ENCODE measurements at regions not wholly inside any gene's neighbourhood (a gene's known extent, or its start where the extent isn't known, plus 50 kb on each side); places are given as distances from the start of the nearest gene placed in this dataset.

DNA sequence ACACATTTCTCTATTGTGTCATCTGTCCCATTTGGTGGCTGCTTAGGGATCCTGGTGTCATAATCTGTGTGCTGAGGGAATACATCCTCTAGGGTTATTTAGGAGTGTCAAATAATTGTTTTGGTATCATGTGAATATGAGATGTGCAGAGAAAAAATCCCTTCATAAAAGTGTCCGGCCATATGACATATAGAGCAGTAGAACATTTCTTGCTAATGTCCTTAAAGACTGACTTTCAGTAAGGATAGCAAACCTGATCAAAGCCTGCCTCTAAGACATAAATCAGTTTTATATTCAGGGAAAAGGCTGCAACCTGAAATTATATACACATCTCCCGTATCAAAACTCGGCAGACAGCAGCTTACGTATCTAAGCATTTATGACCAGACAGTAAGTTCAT lies 211.6 kb downstream of the ADAM29 start:
- DNase-seq = no peak

DNA sequence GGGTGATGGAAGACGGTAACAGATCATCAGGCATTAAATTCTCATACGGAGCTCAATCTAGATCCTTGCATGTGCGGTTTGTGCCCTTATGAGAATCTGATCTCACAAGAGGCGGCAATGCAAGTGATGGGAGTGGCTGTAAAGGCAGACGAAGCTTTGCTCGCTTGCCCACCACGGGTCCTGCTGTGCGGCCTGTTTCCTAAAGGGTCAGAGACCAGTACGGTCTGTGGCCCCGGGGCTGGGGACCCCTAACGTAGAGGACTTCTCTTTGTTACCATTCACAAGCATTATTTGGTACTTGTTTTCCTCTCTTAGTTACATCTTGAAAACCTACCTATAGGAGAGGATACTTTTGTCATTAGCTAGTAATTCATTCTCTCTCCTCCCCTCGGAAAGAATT lies 221.0 kb downstream of the ADAM29 start:
- no peak for DNase-seq

DNA sequence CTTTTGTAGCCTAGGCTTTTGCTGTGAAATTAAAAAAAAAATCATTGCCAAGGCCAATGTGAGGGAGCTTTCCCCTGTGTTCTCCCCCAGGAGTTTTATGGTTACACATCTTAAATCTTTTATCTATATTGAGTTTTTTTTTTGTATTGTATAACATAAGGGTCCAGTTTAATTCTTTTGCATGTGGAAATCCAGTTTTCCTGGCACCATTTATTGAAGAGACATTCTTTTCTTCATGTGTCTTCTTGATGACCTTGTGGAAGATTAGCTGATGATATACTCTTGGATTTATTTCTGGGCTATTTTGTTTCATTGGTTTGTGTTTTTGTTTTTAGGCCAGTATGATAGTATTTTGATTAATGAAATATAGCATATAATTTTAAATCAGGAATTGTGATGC lies 225.0 kb downstream of the ADAM29 start:
- DNase-seq = no peak

DNA sequence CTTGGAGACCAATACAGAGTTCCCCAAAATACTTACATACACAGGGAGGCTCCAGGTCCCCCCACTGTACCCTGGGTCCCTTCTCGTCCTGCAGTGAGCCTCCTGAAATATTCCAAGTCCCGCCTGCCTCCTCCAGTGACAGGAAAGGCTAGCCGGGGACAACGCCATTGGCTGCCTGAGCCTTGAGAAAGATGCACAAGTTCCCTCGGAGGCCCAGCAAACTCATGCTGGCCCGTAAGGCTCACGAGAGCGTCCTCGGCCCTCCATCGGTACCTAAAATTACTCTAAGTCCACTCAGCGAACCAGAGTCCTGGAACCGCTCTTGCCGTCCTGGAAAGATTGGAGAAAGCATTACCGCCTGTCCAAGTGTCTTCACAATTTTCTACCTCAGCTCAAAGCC lies 228.6 kb downstream of the ADAM29 start:
- DNase-seq = no peak

DNA sequence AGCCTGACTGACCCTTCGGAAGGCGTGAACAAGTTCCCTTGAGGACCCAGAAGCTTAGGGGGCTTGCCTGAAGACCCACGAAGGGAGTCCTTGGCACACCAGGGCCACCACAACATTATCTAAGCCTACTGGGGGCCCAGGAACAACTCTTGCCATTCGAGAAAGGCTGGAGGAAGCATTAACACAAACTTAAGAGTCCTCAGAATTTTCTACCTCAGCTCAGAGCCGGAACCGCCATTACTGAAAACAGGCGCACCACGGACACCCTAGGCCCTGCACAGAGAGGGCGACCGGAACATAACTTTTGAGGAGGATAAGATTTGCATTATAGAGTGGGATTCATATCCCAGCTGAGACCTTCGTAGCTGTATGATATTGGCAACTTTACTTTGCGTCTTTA lies 229.1 kb downstream of the ADAM29 start:
- DNase-seq = no peak

DNA sequence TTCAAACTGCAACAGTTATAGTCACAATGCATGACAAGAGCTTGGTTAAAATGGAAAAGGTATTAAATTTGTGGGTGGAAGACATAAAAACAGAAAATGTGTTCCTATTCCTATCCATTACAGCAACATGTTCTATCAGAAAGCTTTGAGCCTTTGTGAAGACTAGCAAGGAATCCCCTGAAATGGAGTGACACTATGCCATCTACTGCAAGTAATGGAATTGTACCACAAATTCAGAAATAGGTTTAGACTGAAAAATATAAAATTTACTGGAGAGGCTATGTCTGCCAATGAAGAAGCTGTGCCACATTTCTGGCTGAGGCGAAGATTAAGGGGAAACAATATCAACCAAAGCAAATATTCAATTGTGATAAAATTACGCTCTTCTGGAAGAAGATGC lies 247.9 kb downstream of the ADAM29 start:
- DNase-seq = no peak

DNA sequence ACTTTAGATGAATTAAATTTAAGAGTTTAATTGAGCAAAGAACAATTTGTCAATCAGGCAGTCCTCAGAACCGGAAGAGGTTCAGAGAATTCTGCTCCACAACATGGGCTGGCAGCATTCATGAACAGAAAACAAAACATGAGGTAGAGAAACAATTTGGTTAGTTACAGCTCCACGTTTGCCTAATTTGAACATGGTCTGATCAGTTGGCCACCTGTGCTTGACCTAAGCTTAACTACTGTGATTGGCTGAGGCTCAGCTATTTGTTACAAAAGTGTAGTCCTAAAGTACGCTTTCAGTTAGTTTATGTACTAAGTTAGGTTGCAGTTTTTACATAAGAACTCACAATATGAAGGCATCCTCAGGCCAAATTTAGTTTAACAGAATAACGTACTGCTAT lies 258.6 kb downstream of the ADAM29 start:
- no peak for DNase-seq

DNA sequence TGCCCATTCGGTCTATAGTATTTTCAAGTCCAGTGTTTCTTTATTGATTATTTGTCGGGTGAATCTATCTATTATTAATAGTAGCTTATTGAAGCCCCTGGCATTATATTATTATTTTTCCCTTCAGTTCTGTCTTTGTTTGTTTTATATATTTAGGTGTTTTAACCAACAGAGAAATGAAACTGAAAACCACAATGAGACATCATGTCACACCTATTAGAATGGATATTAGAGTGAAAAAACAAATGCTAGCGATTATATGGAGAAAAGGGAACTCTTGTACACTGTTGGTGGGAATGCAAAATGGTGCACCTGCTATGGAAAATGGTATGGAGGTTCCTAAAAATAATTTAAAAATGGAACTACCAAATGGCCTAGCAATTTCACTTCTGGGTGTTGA lies 272.5 kb downstream of the ADAM29 start:
- no peak for DNase-seq

DNA sequence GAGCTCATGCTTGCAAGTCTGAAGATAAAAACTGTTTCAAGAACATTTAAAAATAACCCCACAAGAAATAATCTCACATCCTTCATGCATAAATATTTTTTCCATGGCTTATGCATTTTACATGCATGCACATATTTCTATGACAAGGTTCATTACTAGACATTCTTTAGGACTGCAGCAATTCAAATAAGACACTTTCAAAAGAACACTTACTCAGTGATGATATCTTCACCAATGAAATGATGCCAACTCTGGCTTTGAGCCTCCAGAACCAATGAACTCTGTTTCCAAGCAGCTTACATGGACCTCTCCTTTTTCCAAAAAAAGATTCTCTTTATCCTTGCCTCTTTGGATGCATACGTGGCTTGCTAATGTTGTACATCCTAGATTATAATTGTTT lies 279.9 kb downstream of the ADAM29 start:
- no peak for DNase-seq

DNA sequence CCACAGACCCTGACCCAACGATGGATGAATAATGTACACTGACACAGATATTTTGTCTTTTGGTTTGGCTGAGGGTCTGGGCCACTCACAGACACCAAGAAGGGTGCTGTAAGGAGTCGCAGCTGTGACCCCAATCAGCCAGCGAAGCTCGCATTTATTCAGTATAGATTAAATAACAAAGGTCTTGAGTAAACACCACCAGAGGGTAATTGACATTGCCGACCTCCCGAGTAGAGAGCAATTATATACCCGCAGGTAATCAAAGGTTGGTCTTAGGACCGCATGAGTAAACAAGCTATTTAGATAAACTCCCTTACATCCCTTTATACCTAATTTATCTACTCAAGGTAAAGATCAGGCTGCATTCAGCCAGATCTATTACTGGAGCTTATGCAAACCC lies 297.1 kb downstream of the ADAM29 start:
- no peak for DNase-seq

DNA sequence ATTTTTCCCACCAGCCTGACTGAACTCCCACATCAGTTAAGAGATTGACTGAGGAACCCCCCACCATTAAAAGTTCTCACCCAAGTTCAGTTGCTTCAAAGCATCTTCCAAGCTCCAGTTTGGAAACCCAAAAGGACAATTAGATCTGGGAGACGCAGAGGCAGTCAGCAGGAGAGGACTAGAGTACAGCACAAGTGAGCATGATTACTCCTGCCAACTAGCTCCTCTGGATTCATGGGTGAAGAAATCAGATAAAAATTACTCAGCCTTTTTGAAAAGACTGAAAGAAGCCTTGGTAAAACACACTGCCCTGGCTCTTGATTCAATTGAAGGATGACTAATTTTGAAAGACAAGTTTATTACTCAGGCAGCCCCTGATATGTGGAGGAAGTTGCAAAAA lies 297.5 kb downstream of the ADAM29 start:
- DNase-seq = no peak

DNA sequence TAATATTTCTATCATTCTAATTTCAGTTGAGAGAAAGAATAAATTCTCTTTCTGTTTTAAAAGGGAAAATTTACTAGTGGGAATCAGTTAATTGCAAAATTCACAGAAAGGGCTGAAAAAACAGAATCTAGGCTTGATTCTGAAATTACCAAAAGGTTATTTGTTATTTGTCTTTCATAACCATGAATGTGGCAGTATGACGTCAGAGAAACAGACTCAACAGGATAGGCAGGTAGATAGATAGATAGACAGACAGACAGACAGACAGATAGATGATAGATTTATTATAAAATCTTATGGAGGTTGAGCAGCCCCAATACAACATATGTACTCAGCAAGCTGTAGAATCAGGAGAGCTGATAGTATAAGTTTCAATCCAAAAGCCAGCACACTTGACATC lies 311.0 kb downstream of the ADAM29 start:
- DNase-seq = no peak

DNA sequence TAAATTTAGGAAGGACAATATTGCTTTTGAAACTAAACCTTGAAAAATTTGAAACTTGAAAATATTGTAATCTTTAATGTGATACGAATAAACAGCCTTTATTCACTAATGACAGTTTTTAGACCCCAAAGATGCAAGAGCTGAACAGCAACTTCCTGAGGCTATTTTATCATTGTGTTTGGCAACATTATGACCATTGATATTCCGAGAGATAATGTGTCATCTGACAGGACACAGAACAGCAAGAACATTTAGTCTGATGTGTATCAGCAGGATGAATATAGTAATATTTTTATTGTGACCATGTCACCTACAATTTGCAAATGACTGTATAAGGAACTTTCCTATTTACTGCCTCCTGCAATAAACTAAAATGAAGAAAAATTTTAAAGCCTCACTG lies 316.0 kb downstream of the ADAM29 start:
- DNase-seq = no peak

DNA sequence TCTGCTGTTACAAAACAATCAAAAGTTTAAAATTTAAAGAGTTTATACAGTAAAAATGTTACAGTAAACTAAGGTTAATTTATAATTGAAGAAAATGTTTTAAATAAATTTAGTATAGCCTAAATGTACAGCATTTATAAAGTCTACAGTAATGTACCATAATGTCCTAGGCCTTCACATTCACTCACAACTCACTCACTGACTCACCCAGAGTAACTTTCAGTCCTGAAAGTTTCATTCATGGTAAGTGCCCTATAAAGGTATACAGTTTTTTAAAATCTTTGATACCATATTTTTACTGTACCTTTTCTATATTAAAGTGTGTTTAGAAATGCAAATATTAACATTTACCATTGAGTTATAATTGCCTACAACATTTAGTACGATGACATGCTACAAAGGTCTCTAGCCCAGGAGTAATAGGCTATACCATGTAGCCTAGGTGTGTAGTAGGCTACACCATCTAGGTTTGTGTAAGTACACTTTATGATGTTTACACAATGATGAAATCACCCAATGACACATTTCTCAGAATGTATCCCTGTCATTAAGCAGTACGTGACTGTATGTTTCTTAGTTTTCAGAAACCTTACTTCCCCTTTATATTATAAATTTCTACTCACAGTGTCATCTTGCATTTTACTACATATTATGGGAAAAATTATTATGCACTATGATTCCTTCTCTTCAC lies 320.8 kb downstream of the ADAM29 start:
- DNase-seq = no peak

DNA sequence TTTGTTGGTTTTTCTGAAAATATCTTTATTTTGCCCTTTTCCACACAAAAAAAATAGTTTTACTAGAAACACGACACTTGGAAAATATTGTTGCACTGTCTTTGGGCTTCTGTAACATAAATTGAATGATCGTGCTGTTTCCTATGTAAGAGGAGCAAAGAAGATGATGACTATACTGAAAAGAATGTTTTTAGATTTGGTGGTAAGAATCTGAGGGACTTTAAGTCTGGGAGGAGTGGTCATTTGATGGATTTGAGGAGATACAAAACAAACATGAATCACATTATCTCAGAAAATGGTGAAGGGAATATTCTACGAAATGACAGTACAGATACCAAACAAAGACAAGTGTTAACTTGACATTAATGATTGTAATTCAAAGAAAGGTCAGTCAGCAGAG lies 328.8 kb downstream of the ADAM29 start:
- DNase-seq = no peak

DNA sequence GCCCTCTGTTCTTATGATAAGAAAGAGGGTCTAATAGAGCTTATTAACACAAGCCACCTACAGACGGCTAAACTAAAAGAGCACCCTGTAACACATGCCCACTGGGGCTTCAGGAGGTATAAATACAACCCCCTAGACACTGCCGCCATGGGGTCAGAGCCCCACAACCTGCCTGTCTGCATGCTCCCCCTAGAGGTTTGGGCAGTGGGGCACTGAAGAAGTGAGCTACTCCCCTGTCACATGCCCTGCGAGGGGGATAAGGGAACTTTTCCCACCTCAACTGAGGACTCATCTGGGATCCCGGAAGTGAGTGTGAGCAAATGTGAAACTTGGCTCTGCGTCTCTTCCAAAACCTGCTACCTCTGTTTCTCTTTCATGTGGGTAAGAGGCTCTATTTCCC lies 334.5 kb downstream of the ADAM29 start:
- no peak for DNase-seq

DNA sequence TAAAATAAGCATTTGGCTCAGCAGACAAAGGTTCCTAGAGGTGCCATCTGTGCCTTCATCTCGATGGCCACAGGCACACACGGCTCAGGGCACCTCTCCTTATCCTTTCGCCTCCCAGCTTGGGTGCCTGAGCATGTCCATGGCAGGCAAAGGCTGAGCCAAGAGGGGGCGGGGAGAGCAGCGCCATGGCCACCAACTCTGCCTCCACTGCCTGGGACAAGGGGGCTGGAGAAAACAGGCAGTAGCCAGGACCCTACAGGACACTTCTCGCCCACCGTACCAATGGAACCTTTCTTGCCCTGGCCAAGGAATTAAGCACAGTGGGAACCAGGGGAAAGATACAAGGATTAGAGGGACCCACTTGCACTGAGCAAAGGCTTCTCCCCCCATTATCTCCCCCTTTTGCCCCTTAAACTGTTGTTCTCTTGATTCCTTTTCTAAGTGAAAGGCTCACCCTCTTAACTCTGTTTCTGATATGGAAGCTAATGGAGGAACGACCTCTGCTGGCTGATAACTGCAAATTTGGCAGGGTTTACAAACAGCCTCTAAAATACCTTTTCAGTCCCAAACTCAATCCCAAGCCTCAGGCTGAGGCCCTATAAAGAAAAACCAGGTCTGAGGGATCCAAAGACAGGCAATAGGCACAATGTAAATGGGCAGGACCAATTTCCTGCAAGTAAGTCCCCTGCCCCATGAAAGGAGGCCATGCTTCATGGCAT lies 335.2 kb downstream of the ADAM29 start:
- DNase-seq = no peak

DNA sequence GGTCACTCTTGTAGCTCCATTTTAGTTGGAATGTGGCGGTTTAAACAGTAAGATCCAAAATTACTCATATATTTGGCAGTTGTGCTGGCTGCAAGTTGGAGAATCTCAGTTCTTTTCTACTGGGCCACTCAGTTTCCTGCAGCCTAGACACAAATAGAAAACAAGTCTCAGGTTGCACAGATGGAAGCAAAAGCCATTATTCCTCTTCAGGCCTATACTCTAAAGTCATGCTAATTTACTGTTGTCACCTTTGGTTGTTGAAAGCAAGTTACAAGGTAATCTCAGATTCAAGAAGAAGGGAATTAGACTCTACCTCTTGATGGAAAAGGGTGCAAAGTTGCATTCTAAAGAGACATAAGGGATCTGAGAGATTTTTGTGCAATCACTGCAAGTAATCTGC lies 345.4 kb downstream of the ADAM29 start:
- DNase-seq = no peak

DNA sequence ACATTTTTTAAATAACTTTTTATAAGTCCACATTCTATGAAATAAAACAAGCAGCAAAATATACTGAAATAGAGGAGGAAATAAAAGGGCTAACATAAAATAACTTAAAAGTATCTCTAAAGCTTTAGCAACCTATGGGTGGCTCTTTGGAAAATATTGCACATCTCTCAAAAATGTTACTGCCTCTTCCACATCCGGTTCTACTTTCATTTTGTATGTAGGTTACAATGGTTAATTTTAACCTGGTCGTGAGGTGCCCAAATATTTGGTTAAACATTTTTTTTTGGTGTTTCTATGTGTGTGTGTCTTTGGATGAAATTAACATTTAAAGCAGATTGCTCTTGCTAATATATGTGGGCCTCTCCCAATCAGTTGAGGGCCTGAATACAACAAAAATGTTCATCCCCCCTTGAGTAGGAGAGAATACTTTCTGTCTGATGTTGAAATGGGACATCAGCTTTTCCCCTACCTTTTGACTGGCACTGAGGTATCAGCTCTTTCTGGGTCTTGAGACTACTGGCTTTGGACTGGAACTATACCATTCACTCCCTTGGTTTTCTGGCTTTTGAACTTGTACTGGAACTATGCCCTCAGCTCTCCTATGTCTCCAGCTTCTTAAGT lies 353.0 kb downstream of the ADAM29 start:
- DNase-seq = no peak

DNA sequence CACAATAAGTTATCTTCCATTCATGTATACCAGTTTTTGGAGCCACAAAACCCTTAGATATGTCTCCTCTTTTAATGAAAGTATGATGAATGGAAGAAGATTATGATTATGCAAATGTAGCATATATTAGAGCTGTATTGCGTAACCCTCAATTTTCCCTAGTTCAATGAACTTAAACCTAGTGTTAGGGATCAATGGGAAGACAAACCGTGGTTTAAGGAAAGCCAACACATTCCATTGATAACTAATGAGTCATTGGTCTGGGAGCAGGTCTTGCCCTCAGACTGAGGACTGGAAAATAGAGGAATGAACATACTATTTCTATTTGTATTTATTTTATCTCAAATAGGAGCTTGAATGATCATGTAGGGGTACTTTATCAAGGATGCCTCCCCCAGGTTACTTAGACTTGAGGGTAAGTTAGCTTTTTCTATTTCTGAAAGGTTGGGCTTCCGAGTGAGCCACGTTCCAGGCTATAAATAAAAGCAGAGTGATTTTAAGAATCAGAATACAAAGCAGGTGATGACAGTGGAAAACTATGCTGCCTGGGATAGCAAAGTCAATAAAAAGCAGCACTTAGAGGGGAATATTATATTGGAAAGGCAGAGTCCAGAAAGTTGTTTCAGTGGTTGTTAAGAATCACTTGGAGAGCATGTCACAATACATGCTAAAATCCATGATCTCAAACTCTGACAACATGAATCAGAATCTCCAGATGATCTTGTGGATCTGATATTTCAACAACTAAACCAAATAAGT lies 356.0 kb downstream of the ADAM29 start:
- no peak for DNase-seq

DNA sequence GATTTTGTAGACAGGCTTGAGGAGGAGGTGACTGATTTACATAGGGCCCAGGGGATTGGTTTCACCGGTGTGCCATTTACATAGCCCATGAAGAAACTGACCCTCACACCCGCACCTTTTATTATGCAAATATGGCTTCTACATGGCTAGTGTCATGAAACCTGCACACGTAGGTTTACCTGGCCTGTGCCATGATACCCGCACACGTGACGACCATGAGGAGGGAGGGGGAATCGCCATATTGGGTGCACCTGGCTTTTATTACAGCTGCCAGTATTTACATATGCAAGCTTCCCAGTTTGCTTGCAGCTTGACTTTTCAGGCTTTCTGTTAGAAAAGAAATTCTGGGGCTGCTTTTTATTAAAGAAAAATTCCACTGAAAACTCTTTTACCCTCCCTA lies 359.7 kb downstream of the ADAM29 start:
- DNase-seq = no peak

DNA sequence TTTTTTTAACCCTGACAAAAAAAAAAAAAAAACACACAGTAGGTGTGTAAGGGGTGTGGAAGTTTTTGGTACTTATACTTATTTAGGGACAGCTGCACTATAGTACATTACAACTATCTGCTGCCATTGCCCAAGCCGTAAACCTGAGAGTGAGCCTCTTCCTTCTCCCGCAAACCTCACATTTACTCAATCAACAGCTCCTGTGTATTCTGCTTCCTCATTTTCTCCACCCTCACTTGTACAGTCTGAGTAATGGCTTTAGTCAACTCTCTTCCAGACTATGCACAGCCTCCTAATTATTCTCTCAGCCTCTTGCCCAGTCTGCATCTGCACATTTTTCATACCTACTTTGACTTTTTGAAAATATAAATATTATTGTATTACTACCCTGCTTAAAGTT lies 362.0 kb downstream of the ADAM29 start:
- no peak for DNase-seq

DNA sequence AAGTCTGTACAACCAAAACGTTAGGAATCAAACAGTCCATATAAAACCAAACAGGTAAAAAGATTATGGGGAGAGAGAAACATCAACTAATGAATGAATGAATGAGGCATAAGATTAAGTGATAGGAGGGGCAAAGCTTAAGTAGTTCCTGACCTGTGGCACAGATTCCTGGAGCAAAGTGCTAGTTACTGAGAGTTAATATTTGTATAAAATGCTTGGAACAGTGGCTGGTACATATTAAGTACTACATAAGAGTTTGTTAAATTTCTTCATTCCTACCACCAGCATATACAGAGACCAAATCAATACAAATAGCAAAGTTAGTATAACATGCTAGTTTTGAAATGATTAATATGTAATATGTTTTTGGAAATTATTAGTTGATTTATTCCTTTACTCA lies 363.7 kb downstream of the ADAM29 start:
- DNase-seq = no peak

DNA sequence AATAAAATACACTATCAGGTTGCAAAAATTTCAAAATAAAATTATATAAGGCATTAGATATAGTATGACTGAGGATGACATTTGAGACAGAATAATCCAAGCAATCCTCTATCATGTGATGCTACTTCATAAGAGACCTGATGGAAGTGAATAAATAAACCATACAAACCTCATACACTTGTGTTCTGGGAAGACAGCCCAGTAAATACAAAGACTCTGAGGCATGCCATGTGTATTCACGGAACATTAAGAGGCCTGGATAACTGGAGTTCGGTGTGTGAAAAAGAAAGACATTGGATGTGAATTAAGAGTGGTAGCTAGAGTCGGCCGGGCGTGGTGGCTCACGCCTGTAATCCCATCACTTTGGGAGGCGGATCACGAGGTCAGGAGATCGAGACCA lies 364.2 kb downstream of the ADAM29 start:
- DNase-seq = no peak

Data from GF-D8 (cell line).